ENCODE measurements at regions not wholly inside any gene's neighbourhood (a gene's known extent, or its start where the extent isn't known, plus 50 kb on each side); places are given as distances from the start of the nearest gene placed in this dataset.

- Histone ChIP-seq H3K27me3 (ENCODE audit: insufficient read depth, low read length, poor library complexity) (no peaks in the 10 kb centered on the region), H3K4me3 (ENCODE audit: low read depth in 1 of 2, low read length in 2 of 2) (no peak overlapping the region), H3K27ac (ENCODE audit: low read length) (no peak overlapping the region), H2AFZ (ENCODE audit: low read depth, low read length) (no peak overlapping the region), H3K36me3 (ENCODE audit: insufficient read depth, low read length) (no peaks in the 10 kb centered on the region), H3K9ac (ENCODE audit: low read depth, low read length) (no peak overlapping the region), H4K20me1 (ENCODE audit: insufficient read depth, low read length) (no peaks in the 10 kb centered on the region), H3K9me3 (ENCODE audit: insufficient read depth, low read length, severe bottlenecking) (no peaks in the 10 kb centered on the region), H3K4me2 (ENCODE audit: insufficient read depth, low read length) (no peak overlapping the region), H3K4me1 (ENCODE audit: insufficient read depth, low read length) (no peaks in the 10 kb centered on the region), H3K79me2 (ENCODE audit: insufficient read depth, low read length) (no peaks in the 10 kb centered on the region)
- DNase-seq (no peak), ATAC-seq (ENCODE audit: insufficient read depth, low read depth) (no peak)
- TF ChIP-seq, protein P1, sequence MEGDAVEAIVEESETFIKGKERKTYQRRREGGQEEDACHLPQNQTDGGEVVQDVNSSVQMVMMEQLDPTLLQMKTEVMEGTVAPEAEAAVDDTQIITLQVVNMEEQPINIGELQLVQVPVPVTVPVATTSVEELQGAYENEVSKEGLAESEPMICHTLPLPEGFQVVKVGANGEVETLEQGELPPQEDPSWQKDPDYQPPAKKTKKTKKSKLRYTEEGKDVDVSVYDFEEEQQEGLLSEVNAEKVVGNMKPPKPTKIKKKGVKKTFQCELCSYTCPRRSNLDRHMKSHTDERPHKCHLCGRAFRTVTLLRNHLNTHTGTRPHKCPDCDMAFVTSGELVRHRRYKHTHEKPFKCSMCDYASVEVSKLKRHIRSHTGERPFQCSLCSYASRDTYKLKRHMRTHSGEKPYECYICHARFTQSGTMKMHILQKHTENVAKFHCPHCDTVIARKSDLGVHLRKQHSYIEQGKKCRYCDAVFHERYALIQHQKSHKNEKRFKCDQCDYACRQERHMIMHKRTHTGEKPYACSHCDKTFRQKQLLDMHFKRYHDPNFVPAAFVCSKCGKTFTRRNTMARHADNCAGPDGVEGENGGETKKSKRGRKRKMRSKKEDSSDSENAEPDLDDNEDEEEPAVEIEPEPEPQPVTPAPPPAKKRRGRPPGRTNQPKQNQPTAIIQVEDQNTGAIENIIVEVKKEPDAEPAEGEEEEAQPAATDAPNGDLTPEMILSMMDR (IDR thresholded peaks at IDR 0.05; ENCODE audit: borderline replicate concordance, extremely low read depth, low read length, poor library complexity, severe bottlenecking) = no peak
- TF ChIP-seq EZH2 (IDR thresholded peaks at IDR 0.05; ENCODE audit: borderline replicate concordance, low read depth, low read length, severe bottlenecking) = no peak
Observed at GRCh38 chr6:76612954-76613353, 540.5 kb upstream of the IMPG1 start.

- H3K4me3 ChIP-seq (ENCODE audit: low read depth in 1 of 2, low read length in 2 of 2) = no peak overlapping the region
- H3K27me3 ChIP-seq (ENCODE audit: insufficient read depth, low read length, poor library complexity) = no peaks in the 10 kb centered on the region
- H3K4me1 ChIP-seq (ENCODE audit: insufficient read depth, low read length) = no peaks in the 10 kb centered on the region
- H3K79me2 ChIP-seq (ENCODE audit: insufficient read depth, low read length) = no peaks in the 10 kb centered on the region
- no peaks in the 10 kb centered on the region for H4K20me1 ChIP-seq (ENCODE audit: insufficient read depth, low read length)
- H3K36me3 ChIP-seq (ENCODE audit: insufficient read depth, low read length) = no peaks in the 10 kb centered on the region
- H2AFZ ChIP-seq (ENCODE audit: low read depth, low read length) = no peak overlapping the region
- no peak overlapping the region for H3K27ac ChIP-seq (ENCODE audit: low read length)
- DNase-seq = no peak
- ATAC-seq (ENCODE audit: insufficient read depth, low read depth) = no peak
- H3K9me3 ChIP-seq (ENCODE audit: insufficient read depth, low read length, severe bottlenecking) = no peaks in the 10 kb centered on the region
- H3K4me2 ChIP-seq (ENCODE audit: insufficient read depth, low read length) = no peak overlapping the region
- TF ChIP-seq, protein P1 (IDR thresholded peaks at IDR 0.05; ENCODE audit: borderline replicate concordance, extremely low read depth, low read length, poor library complexity, severe bottlenecking) = no peak
- TF ChIP-seq EZH2 (IDR thresholded peaks at IDR 0.05; ENCODE audit: borderline replicate concordance, low read depth, low read length, severe bottlenecking) = no peak
- no peak overlapping the region for H3K9ac ChIP-seq (ENCODE audit: low read depth, low read length)
Observed at GRCh38 chr6:76609160-76609559, 536.7 kb upstream of the IMPG1 start.

DNA sequence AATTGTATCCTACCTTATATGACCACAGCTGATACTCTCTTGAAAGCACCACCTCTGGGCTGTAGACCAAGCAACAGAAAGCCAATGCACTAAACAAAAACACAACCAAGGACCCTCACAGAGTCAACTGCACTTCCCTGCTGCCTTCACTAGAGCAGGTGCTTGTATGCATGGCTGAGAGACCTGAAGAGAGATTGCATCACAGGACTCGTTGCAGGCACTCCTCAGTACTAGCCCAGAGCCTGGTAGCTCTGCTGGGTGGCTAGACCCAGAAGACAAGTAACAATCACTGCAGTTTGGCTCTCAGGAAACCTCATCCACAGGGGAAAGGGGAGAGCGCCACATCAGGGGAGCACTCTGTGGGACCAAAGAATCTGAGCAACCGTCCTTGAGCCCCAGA lies 521.6 kb upstream of the IMPG1 start:
- no peaks in the 10 kb centered on the region for H3K79me2 ChIP-seq (ENCODE audit: insufficient read depth, low read length)
- no peak overlapping the region for H3K4me2 ChIP-seq (ENCODE audit: insufficient read depth, low read length)
- no peaks in the 10 kb centered on the region for H4K20me1 ChIP-seq (ENCODE audit: insufficient read depth, low read length)
- no peak overlapping the region for H3K27ac ChIP-seq (ENCODE audit: low read length)
- ATAC-seq (ENCODE audit: insufficient read depth, low read depth) = no peak
- H2AFZ ChIP-seq (ENCODE audit: low read depth, low read length) = no peak overlapping the region
- TF ChIP-seq, protein P1 (IDR thresholded peaks at IDR 0.05; ENCODE audit: borderline replicate concordance, extremely low read depth, low read length, poor library complexity, severe bottlenecking) = no peak
- no peak for TF ChIP-seq EZH2 (IDR thresholded peaks at IDR 0.05; ENCODE audit: borderline replicate concordance, low read depth, low read length, severe bottlenecking)
- no peaks in the 10 kb centered on the region for H3K9me3 ChIP-seq (ENCODE audit: insufficient read depth, low read length, severe bottlenecking)
- H3K4me3 ChIP-seq (ENCODE audit: low read depth in 1 of 2, low read length in 2 of 2) = no peak overlapping the region
- no peaks in the 10 kb centered on the region for H3K27me3 ChIP-seq (ENCODE audit: insufficient read depth, low read length, poor library complexity)
- no peak for DNase-seq
- no peaks in the 10 kb centered on the region for H3K36me3 ChIP-seq (ENCODE audit: insufficient read depth, low read length)
- no peak overlapping the region for H3K9ac ChIP-seq (ENCODE audit: low read depth, low read length)
- H3K4me1 ChIP-seq (ENCODE audit: insufficient read depth, low read length) = no peaks in the 10 kb centered on the region

GRCh38 chr6:76593668-76594067 lies 521.2 kb upstream of the IMPG1 start:
- no peak overlapping the region for H3K27ac ChIP-seq (ENCODE audit: low read length)
- no peak for ATAC-seq (ENCODE audit: insufficient read depth, low read depth)
- H3K9ac ChIP-seq (ENCODE audit: low read depth, low read length) = no peak overlapping the region
- no peak overlapping the region for H3K4me3 ChIP-seq (ENCODE audit: low read depth in 1 of 2, low read length in 2 of 2)
- H3K9me3 ChIP-seq (ENCODE audit: insufficient read depth, low read length, severe bottlenecking) = no peaks in the 10 kb centered on the region
- no peaks in the 10 kb centered on the region for H3K79me2 ChIP-seq (ENCODE audit: insufficient read depth, low read length)
- H3K4me2 ChIP-seq (ENCODE audit: insufficient read depth, low read length) = no peak overlapping the region
- H3K27me3 ChIP-seq (ENCODE audit: insufficient read depth, low read length, poor library complexity) = no peaks in the 10 kb centered on the region
- H3K36me3 ChIP-seq (ENCODE audit: insufficient read depth, low read length) = no peaks in the 10 kb centered on the region
- H4K20me1 ChIP-seq (ENCODE audit: insufficient read depth, low read length) = no peaks in the 10 kb centered on the region
- no peak overlapping the region for H2AFZ ChIP-seq (ENCODE audit: low read depth, low read length)
- no peak for TF ChIP-seq EZH2 (IDR thresholded peaks at IDR 0.05; ENCODE audit: borderline replicate concordance, low read depth, low read length, severe bottlenecking)
- TF ChIP-seq, protein P1 (IDR thresholded peaks at IDR 0.05; ENCODE audit: borderline replicate concordance, extremely low read depth, low read length, poor library complexity, severe bottlenecking) = no peak
- no peaks in the 10 kb centered on the region for H3K4me1 ChIP-seq (ENCODE audit: insufficient read depth, low read length)
- DNase-seq = no peak

All from DND-41 (cell line).